ENCODE measurements at regions not wholly inside any gene's neighbourhood (a gene's known extent, or its start where the extent isn't known, plus 50 kb on each side); places are given as distances from the start of the nearest gene placed in this dataset.
"Not testable (repeated sequence)": the region's sequence is repeated elsewhere in the genome, so short reads cannot be mapped to it uniquely, and the experiment has no call there.

DNA sequence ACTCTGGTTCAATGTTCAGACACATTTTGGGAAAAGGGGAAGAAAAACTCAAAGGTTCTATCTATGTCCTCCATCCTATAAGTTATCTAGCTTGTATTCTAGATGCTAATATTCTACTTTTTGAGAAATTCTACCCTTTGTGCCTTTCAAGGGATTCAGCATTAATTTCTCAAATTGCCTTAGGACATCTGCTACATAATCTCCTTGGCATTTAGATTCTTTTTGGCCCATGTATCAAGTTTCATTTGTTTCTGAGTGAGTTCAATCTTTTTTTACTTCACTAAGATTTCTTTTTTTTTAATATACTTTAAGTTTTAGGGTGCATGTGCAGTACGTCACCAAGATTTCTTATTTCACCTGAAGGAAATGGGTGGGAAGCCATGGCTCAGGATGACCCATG is 232.7 kb upstream of the TENT5A start:
- H3K4me3 Mint-ChIP-seq = no peak overlapping the region
- H3K27me3 Mint-ChIP-seq = no peaks in the 10 kb centered on the region
- no peaks in the 10 kb centered on the region for H3K36me3 Mint-ChIP-seq
- DNase-seq (ENCODE audit: low spot score in 2 of 2) (no peak), ATAC-seq (ENCODE audit: low read depth) (no peak)
- peaks cover 1% of the 10 kb centered on the region for H3K9me3 Mint-ChIP-seq
- H3K27ac Mint-ChIP-seq = no peak overlapping the region
- H3K4me1 Mint-ChIP-seq = no peaks in the 10 kb centered on the region

- DNase-seq (ENCODE audit: low spot score in 2 of 2) (no peak), ATAC-seq (ENCODE audit: low read depth) (peak; percentile 39)
- H3K4me3 Mint-ChIP-seq = no peak overlapping the region
- H3K4me1 Mint-ChIP-seq = no peaks in the 10 kb centered on the region
- no peaks in the 10 kb centered on the region for H3K27me3 Mint-ChIP-seq
- no peaks in the 10 kb centered on the region for H3K36me3 Mint-ChIP-seq
- no peak overlapping the region for H3K27ac Mint-ChIP-seq
- H3K9me3 Mint-ChIP-seq = peaks cover 4% of the 10 kb centered on the region
Observed at GRCh38 chr6:81984599-81984998, 232.1 kb upstream of the TENT5A start.

DNA sequence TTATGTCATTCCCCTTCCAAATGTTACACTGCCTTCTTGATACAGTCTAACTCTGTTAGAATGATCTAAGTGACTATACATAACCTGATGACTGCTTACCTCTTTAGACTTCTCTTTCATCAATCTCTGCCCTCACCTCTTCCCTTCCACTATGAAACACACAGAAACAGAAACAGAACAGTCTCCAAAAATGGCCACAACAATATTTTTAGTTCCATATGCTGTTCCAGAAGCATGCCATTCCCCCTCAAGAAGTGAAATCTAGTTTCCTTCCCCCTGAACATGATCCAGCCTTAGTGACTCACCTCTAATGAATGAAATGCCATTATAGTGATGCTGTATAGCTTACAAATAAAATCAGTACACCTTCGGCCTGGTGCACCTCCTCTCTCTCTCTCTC is 229.3 kb upstream of the TENT5A start:
- DNase-seq (ENCODE audit: low spot score in 2 of 2) (no peak), ATAC-seq (ENCODE audit: low read depth) (no peak)
- H3K9me3 Mint-ChIP-seq = peaks cover 5% of the 10 kb centered on the region
- H3K27ac Mint-ChIP-seq = no peak overlapping the region
- H3K4me1 Mint-ChIP-seq = no peaks in the 10 kb centered on the region
- H3K27me3 Mint-ChIP-seq = no peaks in the 10 kb centered on the region
- no peaks in the 10 kb centered on the region for H3K36me3 Mint-ChIP-seq
- no peak overlapping the region for H3K4me3 Mint-ChIP-seq

GRCh38 chr6:81979767-81980166 is 227.3 kb upstream of the TENT5A start:
- Mint-ChIP-seq H3K4me1 (no peaks in the 10 kb centered on the region), H3K4me3 (no peak overlapping the region), H3K9me3 (peaks cover 5% of the 10 kb centered on the region), H3K27ac (no peak overlapping the region), H3K36me3 (no peaks in the 10 kb centered on the region), H3K27me3 (no peaks in the 10 kb centered on the region)
- ATAC-seq (ENCODE audit: low read depth) (no peak), DNase-seq (ENCODE audit: low spot score in 2 of 2) (no peak)

DNA sequence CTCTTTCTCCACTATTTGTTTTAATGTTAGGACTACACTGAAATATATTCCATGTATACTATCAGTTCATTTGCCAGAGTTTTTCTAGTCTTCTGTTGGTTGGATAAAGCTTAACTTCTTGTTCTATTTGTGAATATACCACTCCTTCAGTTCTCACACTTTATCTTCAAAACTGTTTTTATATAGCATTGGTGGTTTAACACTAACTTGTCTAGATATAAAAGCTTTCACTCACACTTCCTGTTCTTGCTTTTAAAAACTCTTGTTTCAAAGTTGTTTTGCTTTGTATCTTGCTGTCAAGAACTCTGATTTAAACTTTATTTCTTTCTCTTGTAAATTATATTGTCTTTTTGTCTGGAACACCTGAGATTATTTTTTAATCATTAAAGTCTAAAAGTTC is 226.8 kb upstream of the TENT5A start:
- H3K27ac Mint-ChIP-seq = no peak overlapping the region
- no peak overlapping the region for H3K4me3 Mint-ChIP-seq
- peaks cover 5% of the 10 kb centered on the region for H3K9me3 Mint-ChIP-seq
- H3K27me3 Mint-ChIP-seq = no peaks in the 10 kb centered on the region
- ATAC-seq (ENCODE audit: low read depth) (no peak), DNase-seq (ENCODE audit: low spot score in 2 of 2) (no peak)
- no peaks in the 10 kb centered on the region for H3K36me3 Mint-ChIP-seq
- no peaks in the 10 kb centered on the region for H3K4me1 Mint-ChIP-seq

DNA sequence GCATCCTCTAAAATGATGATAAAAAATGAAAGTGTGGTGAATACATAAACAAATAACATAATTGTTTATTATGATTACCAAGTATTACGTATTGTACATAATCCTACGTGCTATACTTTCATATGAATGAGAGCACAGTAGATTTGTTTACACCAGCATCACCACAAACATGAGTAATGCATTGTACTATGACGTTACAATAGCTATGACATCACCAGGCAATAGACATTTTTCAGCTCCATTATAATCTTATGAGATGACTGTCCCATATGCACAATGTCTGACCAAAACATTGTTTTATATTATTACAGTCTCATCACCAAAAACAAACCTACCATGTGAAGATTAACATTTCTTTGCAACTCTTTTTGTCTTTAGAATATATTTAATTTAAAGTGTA is 225.7 kb upstream of the TENT5A start:
- H3K4me1 Mint-ChIP-seq = no peaks in the 10 kb centered on the region
- no peak for DNase-seq (ENCODE audit: low spot score in 2 of 2)
- ATAC-seq (ENCODE audit: low read depth) = no peak
- peaks cover 5% of the 10 kb centered on the region for H3K9me3 Mint-ChIP-seq
- no peaks in the 10 kb centered on the region for H3K27me3 Mint-ChIP-seq
- H3K27ac Mint-ChIP-seq = no peak overlapping the region
- H3K36me3 Mint-ChIP-seq = no peaks in the 10 kb centered on the region
- H3K4me3 Mint-ChIP-seq = no peak overlapping the region

- ATAC-seq (ENCODE audit: low read depth) (no peak), DNase-seq (ENCODE audit: low spot score in 2 of 2) (no peak)
- Mint-ChIP-seq H3K4me3 (no peak overlapping the region), H3K27me3 (no peaks in the 10 kb centered on the region), H3K27ac (no peak overlapping the region), H3K4me1 (no peaks in the 10 kb centered on the region), H3K36me3 (peaks cover 2% of the 10 kb centered on the region), H3K9me3 (peaks cover 9% of the 10 kb centered on the region)
Observed at GRCh38 chr6:81977486-81977885, 225.0 kb upstream of the TENT5A start.

DNA sequence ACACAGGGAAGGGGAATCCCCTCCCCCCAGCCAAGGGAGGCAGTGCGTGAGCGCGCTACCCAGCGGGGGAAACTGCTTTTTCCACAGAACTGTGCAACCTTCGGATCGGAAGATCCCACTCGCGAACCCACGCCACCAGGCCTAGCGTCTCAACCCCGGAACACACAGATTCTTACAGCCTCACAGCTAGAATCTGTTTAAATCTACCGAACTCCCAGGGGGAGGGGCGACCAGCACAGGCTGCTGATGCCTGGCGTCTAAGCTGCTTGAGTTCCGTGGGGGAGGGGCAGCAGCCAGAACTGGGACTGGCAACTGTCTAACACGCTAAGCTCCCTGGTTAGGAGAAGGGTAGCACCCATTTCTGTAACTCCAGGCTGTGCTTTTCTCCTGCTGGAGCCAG is 217.3 kb upstream of the TENT5A start:
- DNase-seq (ENCODE audit: low spot score in 2 of 2) = no peak
- H3K9me3 Mint-ChIP-seq = peaks cover 12% of the 10 kb centered on the region

DNA sequence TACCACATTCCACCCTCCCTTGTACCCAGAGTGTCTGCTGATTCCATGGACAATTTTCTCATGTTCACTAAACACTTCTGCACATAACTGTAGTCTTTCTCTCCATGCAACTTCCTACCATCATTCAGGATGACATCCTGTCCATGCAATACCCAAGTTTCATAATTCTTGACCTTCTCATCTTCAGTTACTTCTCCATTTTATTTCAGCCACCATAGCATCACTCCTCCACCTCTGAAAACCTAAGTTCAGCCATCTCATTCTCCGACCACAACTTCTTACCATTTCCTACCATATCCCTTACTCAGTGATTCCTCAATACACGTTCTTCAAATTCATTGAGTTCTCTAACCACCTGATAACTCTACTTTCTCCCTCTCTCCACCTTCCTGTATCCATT is 216.5 kb upstream of the TENT5A start:
- H3K27me3 Mint-ChIP-seq = peaks cover 8% of the 10 kb centered on the region
- peaks cover 2% of the 10 kb centered on the region for H3K36me3 Mint-ChIP-seq
- peaks cover 12% of the 10 kb centered on the region for H3K9me3 Mint-ChIP-seq
- DNase-seq (ENCODE audit: low spot score in 2 of 2) (no peak), ATAC-seq (ENCODE audit: low read depth) (no peak)
- H3K4me1 Mint-ChIP-seq = no peaks in the 10 kb centered on the region
- no peak overlapping the region for H3K27ac Mint-ChIP-seq
- H3K4me3 Mint-ChIP-seq = no peak overlapping the region

More for the DNA sequence above, 217.3 kb upstream of the TENT5A start:
- Mint-ChIP-seq H3K36me3 (peaks cover 2% of the 10 kb centered on the region), H3K4me3 (no peak overlapping the region), H3K4me1 (no peaks in the 10 kb centered on the region), H3K27me3 (peaks cover 8% of the 10 kb centered on the region), H3K27ac (no peak overlapping the region)
- ATAC-seq (ENCODE audit: low read depth) = no peak

DNA sequence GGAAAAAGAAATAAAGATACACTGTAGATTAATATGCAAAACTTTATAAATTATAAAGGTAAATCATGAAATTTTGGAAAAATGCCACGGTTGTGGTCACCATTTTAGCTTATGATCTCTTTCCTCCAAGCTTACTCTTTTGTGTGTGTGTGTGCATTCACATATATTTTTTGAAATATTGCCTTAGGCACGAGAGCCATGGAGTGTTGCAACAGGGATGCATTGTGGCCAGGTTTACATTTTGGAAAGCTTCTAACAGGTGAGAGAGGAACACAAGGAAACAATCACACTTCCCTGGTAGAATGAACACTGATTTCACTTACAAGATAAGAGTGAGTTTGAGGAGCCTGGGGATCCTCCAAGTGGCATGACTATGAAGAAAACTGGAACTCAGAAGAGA is 214.5 kb upstream of the TENT5A start:
- peaks cover 8% of the 10 kb centered on the region for H3K27me3 Mint-ChIP-seq
- no peaks in the 10 kb centered on the region for H3K36me3 Mint-ChIP-seq
- ATAC-seq (ENCODE audit: low read depth) = no peak
- no peak overlapping the region for H3K4me3 Mint-ChIP-seq
- H3K9me3 Mint-ChIP-seq = peaks cover 6% of the 10 kb centered on the region
- no peaks in the 10 kb centered on the region for H3K4me1 Mint-ChIP-seq
- no peak overlapping the region for H3K27ac Mint-ChIP-seq
- DNase-seq (ENCODE audit: low spot score in 2 of 2) = no peak

DNA sequence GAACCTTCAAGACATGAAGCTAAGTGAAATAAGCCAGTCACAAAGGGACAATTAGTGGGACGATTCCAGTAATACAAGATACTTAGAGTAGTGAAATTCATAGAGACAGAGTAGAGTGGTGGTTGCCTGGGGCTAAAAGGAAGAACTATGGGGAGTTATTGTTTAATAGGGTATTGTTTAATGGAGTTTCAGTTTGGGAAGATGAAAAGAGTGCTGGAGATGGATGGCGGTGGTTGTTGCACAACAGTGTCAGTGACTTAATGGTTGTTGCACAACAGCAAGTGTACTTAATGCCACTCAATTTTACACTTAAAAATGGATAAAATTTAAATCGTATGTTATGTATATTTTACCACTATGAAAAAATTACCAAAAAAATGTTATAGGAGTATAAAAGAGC is 209.7 kb upstream of the TENT5A start:
- ATAC-seq (ENCODE audit: low read depth) (no peak), DNase-seq (ENCODE audit: low spot score in 2 of 2) (no peak)
- H3K27me3 Mint-ChIP-seq = peaks cover 2% of the 10 kb centered on the region
- H3K4me1 Mint-ChIP-seq = no peaks in the 10 kb centered on the region
- no peak overlapping the region for H3K4me3 Mint-ChIP-seq
- no peaks in the 10 kb centered on the region for H3K36me3 Mint-ChIP-seq
- H3K9me3 Mint-ChIP-seq = peaks cover 5% of the 10 kb centered on the region
- no peak overlapping the region for H3K27ac Mint-ChIP-seq

DNA sequence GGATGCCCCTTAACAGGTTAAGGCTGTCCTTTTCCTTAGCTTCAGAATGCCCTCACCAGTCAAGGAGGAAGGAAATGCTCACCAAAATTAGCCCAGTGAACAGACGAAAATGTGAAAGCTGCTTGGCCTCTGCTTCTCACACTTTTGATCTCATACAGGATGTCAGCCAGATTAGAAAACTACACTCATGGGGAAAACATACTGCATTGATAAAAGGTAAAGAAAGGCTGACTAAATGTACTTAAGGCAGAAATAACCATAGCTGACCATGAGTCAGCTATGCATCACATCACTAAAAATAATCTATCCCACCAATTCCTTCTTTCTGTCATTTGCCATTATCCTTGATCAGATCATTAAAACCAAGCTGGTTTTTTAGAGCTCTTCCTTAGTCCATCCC is 198.4 kb upstream of the TENT5A start:
- Mint-ChIP-seq H3K27ac (no peak overlapping the region), H3K9me3 (no peaks in the 10 kb centered on the region), H3K4me1 (no peaks in the 10 kb centered on the region), H3K36me3 (no peaks in the 10 kb centered on the region), H3K27me3 (no peaks in the 10 kb centered on the region), H3K4me3 (no peak overlapping the region)
- DNase-seq (ENCODE audit: low spot score in 2 of 2) (no peak), ATAC-seq (ENCODE audit: low read depth) (no peak)

GRCh38 chr6:81948861-81949260 is 196.4 kb upstream of the TENT5A start:
- ATAC-seq (ENCODE audit: low read depth) (no peak), DNase-seq (ENCODE audit: low spot score in 2 of 2) (no peak)
- H3K9me3 Mint-ChIP-seq = no peaks in the 10 kb centered on the region
- H3K36me3 Mint-ChIP-seq = no peaks in the 10 kb centered on the region
- no peaks in the 10 kb centered on the region for H3K27me3 Mint-ChIP-seq
- no peak overlapping the region for H3K4me3 Mint-ChIP-seq
- H3K4me1 Mint-ChIP-seq = no peaks in the 10 kb centered on the region
- H3K27ac Mint-ChIP-seq = no peak overlapping the region

GRCh38 chr6:81948196-81948595 is 195.7 kb upstream of the TENT5A start:
- H3K4me3 Mint-ChIP-seq; H3K9me3 Mint-ChIP-seq; H3K36me3 Mint-ChIP-seq; ATAC-seq (ENCODE audit: low read depth); DNase-seq (ENCODE audit: low spot score in 2 of 2); H3K27me3 Mint-ChIP-seq; H3K4me1 Mint-ChIP-seq; H3K27ac Mint-ChIP-seq: not testable (repeated sequence)

DNA sequence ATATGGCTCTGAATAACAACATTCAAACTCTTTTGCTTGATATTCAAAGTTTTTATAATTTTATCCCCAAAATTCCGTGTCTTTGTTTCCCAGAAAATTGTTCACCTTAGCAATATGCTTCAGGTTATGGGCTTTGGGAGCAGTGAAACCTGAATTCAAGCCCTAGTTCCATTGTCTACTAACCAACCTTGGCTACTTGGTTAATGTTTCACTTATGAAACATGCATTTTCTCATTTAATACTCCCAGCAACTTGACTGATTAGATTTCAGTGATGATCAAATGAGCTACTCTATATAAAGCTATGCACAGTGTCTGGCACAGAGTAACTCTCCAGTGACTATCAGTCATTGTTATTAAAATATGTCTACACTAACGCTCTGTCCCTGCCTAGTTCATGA is 192.2 kb upstream of the TENT5A start:
- DNase-seq (ENCODE audit: low spot score in 2 of 2) (no peak), ATAC-seq (ENCODE audit: low read depth) (no peak)
- H3K27me3 Mint-ChIP-seq = no peaks in the 10 kb centered on the region
- no peaks in the 10 kb centered on the region for H3K4me1 Mint-ChIP-seq
- no peaks in the 10 kb centered on the region for H3K9me3 Mint-ChIP-seq
- H3K27ac Mint-ChIP-seq = no peak overlapping the region
- no peak overlapping the region for H3K4me3 Mint-ChIP-seq
- no peaks in the 10 kb centered on the region for H3K36me3 Mint-ChIP-seq

DNA sequence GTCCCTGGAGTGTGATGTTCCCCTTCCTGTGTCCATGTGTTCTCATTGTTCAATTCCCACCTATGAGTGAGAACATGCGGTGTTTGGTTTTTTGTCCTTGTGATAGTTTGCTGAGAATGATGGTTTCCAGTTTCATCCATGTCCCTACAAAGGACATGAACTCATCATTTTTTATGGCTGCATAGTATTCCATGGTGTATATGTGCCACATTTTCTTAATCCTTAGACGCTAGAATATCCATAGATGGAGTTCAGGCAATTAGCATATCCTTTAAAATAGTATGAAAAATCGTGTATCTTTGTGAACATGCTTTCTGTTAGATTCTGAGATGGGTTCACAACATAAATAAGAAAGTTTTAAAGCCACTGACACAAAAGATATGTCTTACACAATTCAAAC is 190.4 kb upstream of the TENT5A start:
- not testable (repeated sequence) for H3K4me3 Mint-ChIP-seq; H3K27me3 Mint-ChIP-seq; ATAC-seq (ENCODE audit: low read depth); H3K27ac Mint-ChIP-seq; H3K36me3 Mint-ChIP-seq; H3K4me1 Mint-ChIP-seq; DNase-seq (ENCODE audit: low spot score in 2 of 2); H3K9me3 Mint-ChIP-seq
